ENCODE measurements at regions not wholly inside any gene's neighbourhood (a gene's known extent, or its start where the extent isn't known, plus 50 kb on each side); places are given as distances from the start of the nearest gene placed in this dataset.

DNA sequence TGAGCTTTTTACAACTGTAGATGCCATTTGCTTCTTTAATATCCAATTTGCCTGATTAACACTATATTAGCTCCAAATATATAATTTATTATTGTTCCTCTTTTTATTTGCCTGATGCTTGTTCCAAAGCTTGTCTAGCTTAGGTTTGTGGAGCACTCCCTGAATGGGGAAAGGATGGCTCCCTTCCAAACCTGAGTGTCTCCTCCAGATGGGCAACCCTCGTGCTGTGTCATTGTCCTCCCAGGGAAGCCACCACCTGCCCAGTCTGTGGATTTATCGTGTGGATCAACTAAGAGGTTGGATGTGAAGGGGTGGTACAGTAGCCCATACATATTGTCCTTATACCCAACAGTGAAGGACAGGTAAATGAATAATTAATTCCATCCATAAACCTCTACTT, 404.9 kb downstream of the CDK5RAP2 start:
- no peak overlapping the region for H3K27ac Mint-ChIP-seq
- no peak for DNase-seq
- intact Hi-C loops (cut with micrococcal nuclease) = no loop called here
- no peaks in the 10 kb centered on the region for H3K9me3 Mint-ChIP-seq
- H3K36me3 Mint-ChIP-seq (ENCODE audit: low read depth) = no peaks in the 10 kb centered on the region
- H3K4me3 Mint-ChIP-seq = no peak overlapping the region
- H3K4me1 Mint-ChIP-seq = no peaks in the 10 kb centered on the region
- peaks cover 3% of the 10 kb centered on the region for H3K27me3 Mint-ChIP-seq

GRCh38 chr9:120161776-120162175, 418.2 kb downstream of the CDK5RAP2 start:
- Mint-ChIP-seq H3K9me3 (peaks cover 4% of the 10 kb centered on the region), H3K27me3 (no peaks in the 10 kb centered on the region), H3K36me3 (ENCODE audit: low read depth) (no peaks in the 10 kb centered on the region), H3K4me1 (no peaks in the 10 kb centered on the region), H3K4me3 (no peak overlapping the region), H3K27ac (no peak overlapping the region)
- no peak for DNase-seq
- intact Hi-C loops (cut with micrococcal nuclease) = no loop called here

GRCh38 chr9:120158221-120158620, 421.7 kb downstream of the CDK5RAP2 start:
- no peak overlapping the region for H3K4me3 Mint-ChIP-seq
- H3K4me1 Mint-ChIP-seq = no peaks in the 10 kb centered on the region
- DNase-seq = no peak
- intact Hi-C loops (cut with micrococcal nuclease) = no loop called here
- H3K27ac Mint-ChIP-seq = no peak overlapping the region
- H3K36me3 Mint-ChIP-seq (ENCODE audit: low read depth) = no peaks in the 10 kb centered on the region
- peaks cover 4% of the 10 kb centered on the region for H3K9me3 Mint-ChIP-seq
- no peaks in the 10 kb centered on the region for H3K27me3 Mint-ChIP-seq

DNA sequence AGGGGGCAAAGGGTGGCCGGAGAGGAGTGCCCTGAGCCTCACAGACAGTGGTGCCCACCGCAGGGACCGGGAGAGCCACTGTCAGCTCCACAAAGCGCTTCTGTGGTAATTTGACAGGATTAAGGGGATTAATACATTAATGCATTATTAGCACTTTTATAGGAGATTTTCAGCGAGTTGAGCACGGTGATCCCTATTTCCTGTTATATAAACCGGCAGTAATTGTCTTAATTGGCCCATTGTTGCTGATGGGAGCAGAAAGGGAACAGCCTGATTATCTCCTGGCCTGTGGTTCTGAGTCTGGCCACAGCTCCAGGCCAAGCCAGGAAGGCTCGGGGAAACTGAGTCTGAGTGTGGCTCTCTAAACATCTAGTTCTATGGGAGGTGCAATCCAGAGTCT, 423.6 kb downstream of the CDK5RAP2 start:
- Mint-ChIP-seq H3K4me1 (no peaks in the 10 kb centered on the region), H3K27me3 (no peaks in the 10 kb centered on the region), H3K9me3 (peaks cover 4% of the 10 kb centered on the region), H3K4me3 (no peak overlapping the region), H3K36me3 (ENCODE audit: low read depth) (no peaks in the 10 kb centered on the region), H3K27ac (no peak overlapping the region)
- intact Hi-C loops (cut with micrococcal nuclease) = no loop called here
- DNase-seq = no peak

DNA sequence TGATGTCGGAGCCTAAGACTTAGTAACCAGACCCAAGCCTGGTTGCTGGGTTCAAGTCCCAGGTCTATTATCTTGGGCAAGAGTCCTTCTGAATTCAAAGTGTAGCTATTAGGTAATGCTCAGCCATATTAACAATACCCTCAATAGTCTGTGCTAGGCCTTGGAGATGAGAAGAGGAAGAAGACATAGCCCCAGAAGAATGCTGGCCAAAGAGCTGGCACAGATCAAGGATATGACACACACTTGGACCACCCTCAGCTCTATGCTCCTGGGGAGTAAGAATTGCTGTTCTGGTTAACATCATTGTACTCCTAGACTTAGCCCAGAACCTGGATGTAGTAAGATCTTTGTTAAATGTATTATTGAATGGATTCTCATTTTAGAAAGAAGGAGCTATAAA, 426.7 kb downstream of the CDK5RAP2 start:
- no peaks in the 10 kb centered on the region for H3K36me3 Mint-ChIP-seq (ENCODE audit: low read depth)
- no peaks in the 10 kb centered on the region for H3K27me3 Mint-ChIP-seq
- no peaks in the 10 kb centered on the region for H3K4me1 Mint-ChIP-seq
- H3K27ac Mint-ChIP-seq = no peak overlapping the region
- DNase-seq = no peak
- no peak overlapping the region for H3K4me3 Mint-ChIP-seq
- H3K9me3 Mint-ChIP-seq = no peaks in the 10 kb centered on the region
- intact Hi-C loops (cut with micrococcal nuclease) = no loop called here

GRCh38 chr9:120152295-120152694, 427.7 kb downstream of the CDK5RAP2 start:
- DNase-seq = no peak
- Mint-ChIP-seq H3K27me3 (no peaks in the 10 kb centered on the region), H3K27ac (no peak overlapping the region), H3K9me3 (no peaks in the 10 kb centered on the region), H3K4me3 (no peak overlapping the region), H3K36me3 (ENCODE audit: low read depth) (no peaks in the 10 kb centered on the region), H3K4me1 (no peaks in the 10 kb centered on the region)
- intact Hi-C loops (cut with micrococcal nuclease) = no loop called here

- intact Hi-C loops (cut with micrococcal nuclease) = no loop called here
- Mint-ChIP-seq H3K4me1 (no peaks in the 10 kb centered on the region), H3K36me3 (ENCODE audit: low read depth) (no peaks in the 10 kb centered on the region), H3K27me3 (no peaks in the 10 kb centered on the region), H3K9me3 (no peaks in the 10 kb centered on the region), H3K4me3 (no peak overlapping the region), H3K27ac (no peak overlapping the region)
- no peak for DNase-seq
Observed at GRCh38 chr9:120151806-120152205, 428.2 kb downstream of the CDK5RAP2 start.

- Mint-ChIP-seq H3K36me3 (ENCODE audit: low read depth) (no peaks in the 10 kb centered on the region), H3K4me1 (no peaks in the 10 kb centered on the region)
Observed at GRCh38 chr9:120151149-120151548, 428.8 kb downstream of the CDK5RAP2 start.

DNA sequence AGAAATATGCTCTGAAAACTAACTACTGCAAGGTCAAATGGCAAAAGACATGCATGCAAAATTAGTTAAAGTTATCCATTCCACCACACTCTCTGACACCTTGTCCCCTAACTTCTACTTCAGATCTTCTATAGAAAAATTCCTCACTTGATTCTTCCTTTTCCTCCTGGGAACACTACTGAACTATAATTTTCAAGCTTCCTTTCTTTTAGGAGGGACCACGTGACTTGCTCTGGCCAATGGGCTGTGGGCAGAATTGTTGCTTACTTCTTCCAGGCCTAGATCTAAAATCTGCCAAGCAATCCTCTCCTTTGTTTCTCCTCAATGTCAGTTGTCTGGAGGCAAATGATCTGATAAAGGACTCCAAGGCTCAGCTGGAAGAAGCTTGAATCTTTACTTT, 441.0 kb downstream of the CDK5RAP2 start:
- H3K27me3 Mint-ChIP-seq = no peaks in the 10 kb centered on the region
- H3K4me3 Mint-ChIP-seq = no peak overlapping the region
- no peaks in the 10 kb centered on the region for H3K36me3 Mint-ChIP-seq (ENCODE audit: low read depth)
- no peaks in the 10 kb centered on the region for H3K4me1 Mint-ChIP-seq
- peaks cover 4% of the 10 kb centered on the region for H3K9me3 Mint-ChIP-seq
- intact Hi-C loops (cut with micrococcal nuclease) = no loop called here
- no peak overlapping the region for H3K27ac Mint-ChIP-seq
- DNase-seq = no peak

More at GRCh38 chr9:120151149-120151548, 428.8 kb downstream of the CDK5RAP2 start:
- Mint-ChIP-seq H3K27ac (no peak overlapping the region), H3K4me3 (no peak overlapping the region), H3K9me3 (no peaks in the 10 kb centered on the region), H3K27me3 (no peaks in the 10 kb centered on the region)
- no peak for DNase-seq
- intact Hi-C loops (cut with micrococcal nuclease) = no loop called here

- no peak for DNase-seq
- H3K27me3 Mint-ChIP-seq = no peaks in the 10 kb centered on the region
- no peaks in the 10 kb centered on the region for H3K36me3 Mint-ChIP-seq (ENCODE audit: low read depth)
- intact Hi-C loops (cut with micrococcal nuclease) = no loop called here
- no peaks in the 10 kb centered on the region for H3K4me1 Mint-ChIP-seq
- no peak overlapping the region for H3K27ac Mint-ChIP-seq
- peaks cover 16% of the 10 kb centered on the region for H3K9me3 Mint-ChIP-seq
- no peak overlapping the region for H3K4me3 Mint-ChIP-seq
Observed at GRCh38 chr9:120137186-120137840, 442.7 kb downstream of the CDK5RAP2 start.

GRCh38 chr9:120136696-120137095, 443.3 kb downstream of the CDK5RAP2 start:
- Mint-ChIP-seq H3K4me3 (no peak overlapping the region), H3K36me3 (ENCODE audit: low read depth) (no peaks in the 10 kb centered on the region), H3K27ac (no peak overlapping the region), H3K4me1 (no peaks in the 10 kb centered on the region), H3K9me3 (peaks cover 16% of the 10 kb centered on the region), H3K27me3 (no peaks in the 10 kb centered on the region)
- intact Hi-C loops (cut with micrococcal nuclease) = no loop called here
- no peak for DNase-seq

DNA sequence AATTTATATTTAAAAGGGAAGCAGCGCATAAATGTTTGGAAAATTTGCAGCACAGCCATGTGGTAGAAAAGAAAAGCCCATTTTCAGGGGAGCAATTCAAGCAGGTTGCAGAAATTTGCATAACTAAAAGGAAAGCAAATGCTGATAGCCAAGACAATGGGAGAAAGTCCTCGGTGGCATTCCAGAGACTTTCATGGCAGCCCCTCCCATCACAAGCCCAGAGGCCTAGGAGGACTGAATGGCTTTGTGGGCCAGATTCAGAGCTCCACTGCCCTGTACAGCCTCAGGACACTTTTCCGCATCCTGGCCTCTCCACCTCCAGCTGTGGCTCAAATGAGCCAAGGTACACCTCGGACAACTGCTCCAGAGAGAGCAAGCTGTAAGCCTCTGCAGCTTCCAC, 462.9 kb downstream of the CDK5RAP2 start:
- no peak for DNase-seq
- Mint-ChIP-seq H3K9me3 (no peaks in the 10 kb centered on the region), H3K27ac (no peak overlapping the region), H3K36me3 (ENCODE audit: low read depth) (no peaks in the 10 kb centered on the region), H3K4me1 (no peaks in the 10 kb centered on the region), H3K27me3 (no peaks in the 10 kb centered on the region), H3K4me3 (no peak overlapping the region)
- intact Hi-C loops (cut with micrococcal nuclease) = no loop called here

DNA sequence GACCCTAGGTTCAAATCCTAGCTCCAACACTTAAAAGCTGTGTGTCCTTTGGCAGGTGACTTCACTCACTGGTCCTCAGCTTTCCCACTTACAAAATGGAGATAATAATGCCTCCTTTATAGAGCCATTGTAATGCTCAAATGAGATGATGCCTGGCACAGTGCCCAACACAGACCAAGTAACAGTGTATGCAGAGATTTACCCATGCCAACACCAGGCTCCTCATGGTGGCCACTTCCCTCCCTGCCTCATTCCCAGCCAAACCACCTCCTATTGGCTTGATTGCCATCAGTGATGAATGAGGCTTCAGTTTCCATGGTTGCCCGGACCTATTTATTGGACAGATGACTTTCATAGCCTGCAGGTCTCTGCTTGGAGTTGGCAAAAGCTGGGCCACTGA, 469.4 kb downstream of the CDK5RAP2 start:
- H3K4me1 Mint-ChIP-seq = no peaks in the 10 kb centered on the region
- no peak overlapping the region for H3K4me3 Mint-ChIP-seq
- DNase-seq = no peak
- intact Hi-C loops (cut with micrococcal nuclease) = no loop called here
- H3K27me3 Mint-ChIP-seq = no peaks in the 10 kb centered on the region
- no peaks in the 10 kb centered on the region for H3K9me3 Mint-ChIP-seq
- H3K27ac Mint-ChIP-seq = no peak overlapping the region
- H3K36me3 Mint-ChIP-seq (ENCODE audit: low read depth) = no peaks in the 10 kb centered on the region

- Mint-ChIP-seq H3K4me1 (no peaks in the 10 kb centered on the region), H3K4me3 (no peak overlapping the region), H3K27ac (no peak overlapping the region), H3K36me3 (ENCODE audit: low read depth) (no peaks in the 10 kb centered on the region), H3K9me3 (no peaks in the 10 kb centered on the region), H3K27me3 (peaks cover under 1% of the 10 kb centered on the region)
- intact Hi-C loops (cut with micrococcal nuclease) = no loop called here
- DNase-seq = no peak
Observed at GRCh38 chr9:120109242-120109641, 470.7 kb downstream of the CDK5RAP2 start.

DNA sequence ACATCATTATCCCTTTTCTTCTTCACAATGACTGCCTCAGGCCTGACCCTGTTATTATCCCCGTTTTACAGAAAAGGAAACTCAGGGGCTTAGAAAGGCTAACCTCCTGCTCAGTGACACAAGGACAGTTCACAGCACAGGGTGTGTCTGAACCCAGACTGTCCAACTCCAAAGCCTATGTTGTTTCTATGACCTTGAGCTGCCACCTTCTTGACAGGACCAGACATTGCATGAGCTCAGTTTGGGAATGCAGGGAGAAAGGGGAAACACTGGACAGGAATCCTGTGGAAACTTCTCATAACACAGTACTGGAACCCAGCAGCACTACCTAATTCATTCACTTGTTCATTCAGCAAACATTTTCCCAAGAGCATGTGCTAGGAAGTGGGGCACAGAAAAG, 472.8 kb downstream of the CDK5RAP2 start:
- DNase-seq = no peak
- intact Hi-C loops (cut with micrococcal nuclease) = no loop called here
- Mint-ChIP-seq H3K4me3 (no peak overlapping the region), H3K4me1 (no peaks in the 10 kb centered on the region), H3K27ac (no peak overlapping the region), H3K36me3 (ENCODE audit: low read depth) (no peaks in the 10 kb centered on the region), H3K27me3 (peaks cover 2% of the 10 kb centered on the region), H3K9me3 (no peaks in the 10 kb centered on the region)
